Lower leg skin (tissue), 4 donors: ENCODE measurements at regions not wholly inside any gene's neighbourhood (a gene's known extent, or its start where the extent isn't known, plus 50 kb on each side); places are given as distances from the start of the nearest gene placed in this dataset.
"Not testable (repeated sequence)": the region's sequence is repeated elsewhere in the genome, so short reads cannot be mapped to it uniquely, and the experiment has no call there.

Source experiments
- DNase-seq, 2 donors: peaks; one replicate each; pipeline ENCODE4 v3.0.0-alpha.2; 2019; ENCODE audit warnings: low spot score in 2 of 2
- H3K4me3 ChIP-seq: fragments of 200-600 bp; sonication (generic); 2 replicates; pipeline ENCODE4 v1.5.1; 2017; ENCODE audit warnings: mild to moderate bottlenecking, low read depth; ENCODE audit not compliant: poor library complexity, severe bottlenecking
- POLR2A ChIP-seq, 2 donors: fragments of 450-650 bp; IDR thresholded peaks; one replicate each; pipeline ENCODE4 v1.6.1; 2016 to 2017; ENCODE audit warnings: antibody characterized with exemption in 2 of 2, mild to moderate bottlenecking in 1 of 2, moderate library complexity in 1 of 2
- WGBS, 2 donors: methylation state at CpG; one replicate each; pipeline ENCODE4 v1.1.5; 2018; 5-methylcytosine and 5-hydroxymethylcytosine counted together
- intact Hi-C: fragments of 100-400 bp; cut with DNase I; formaldehyde crosslinking; loops from one replicate; pipeline ENCODE4 v1.15.0; 2023; ENCODE audit warnings: low total_unique reads
- TF ChIP-seq, protein P1 (sequence below), 3 donors: fragments of 450-650 bp; IDR thresholded peaks; one replicate each; pipeline ENCODE4 v1.5.1; 2016; ENCODE audit warnings: antibody characterized with exemption in 3 of 3, mild to moderate bottlenecking in 3 of 3, moderate library complexity in 2 of 3

DNA sequence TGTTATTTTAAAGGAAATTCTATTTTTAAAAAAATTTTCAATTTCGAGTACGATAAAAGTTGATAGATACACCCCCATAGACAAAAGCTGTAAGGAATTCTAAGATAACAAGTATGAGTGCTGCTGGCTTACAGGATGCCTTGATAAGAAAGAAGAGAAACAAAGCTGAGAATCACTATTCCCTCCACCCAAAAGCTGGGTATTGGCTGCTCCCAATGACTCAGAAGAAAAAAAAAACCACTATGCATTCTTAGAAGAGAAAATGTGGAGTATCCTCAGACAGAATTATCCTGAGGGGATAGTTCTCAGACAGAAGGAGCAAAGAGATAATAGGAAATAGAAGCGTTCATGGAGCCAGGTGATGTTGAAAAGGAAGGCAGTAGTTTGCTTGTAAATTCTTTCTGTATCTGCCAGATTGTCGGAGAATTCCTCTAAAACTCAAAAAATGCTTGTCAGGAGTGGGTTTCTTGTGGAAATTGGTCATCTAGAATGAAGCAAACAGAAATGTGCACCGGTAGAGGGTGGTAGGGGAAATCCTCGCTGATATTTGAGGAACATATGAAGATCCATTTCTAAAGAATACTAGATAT, 217.5 kb upstream of the ADAMTS3 start:
- intact Hi-C loops: no loop called here
- DNase-seq: no peak
- no peak for TF ChIP-seq POLR2A (IDR thresholded peaks at IDR 0.05)
- TF ChIP-seq, protein P1, sequence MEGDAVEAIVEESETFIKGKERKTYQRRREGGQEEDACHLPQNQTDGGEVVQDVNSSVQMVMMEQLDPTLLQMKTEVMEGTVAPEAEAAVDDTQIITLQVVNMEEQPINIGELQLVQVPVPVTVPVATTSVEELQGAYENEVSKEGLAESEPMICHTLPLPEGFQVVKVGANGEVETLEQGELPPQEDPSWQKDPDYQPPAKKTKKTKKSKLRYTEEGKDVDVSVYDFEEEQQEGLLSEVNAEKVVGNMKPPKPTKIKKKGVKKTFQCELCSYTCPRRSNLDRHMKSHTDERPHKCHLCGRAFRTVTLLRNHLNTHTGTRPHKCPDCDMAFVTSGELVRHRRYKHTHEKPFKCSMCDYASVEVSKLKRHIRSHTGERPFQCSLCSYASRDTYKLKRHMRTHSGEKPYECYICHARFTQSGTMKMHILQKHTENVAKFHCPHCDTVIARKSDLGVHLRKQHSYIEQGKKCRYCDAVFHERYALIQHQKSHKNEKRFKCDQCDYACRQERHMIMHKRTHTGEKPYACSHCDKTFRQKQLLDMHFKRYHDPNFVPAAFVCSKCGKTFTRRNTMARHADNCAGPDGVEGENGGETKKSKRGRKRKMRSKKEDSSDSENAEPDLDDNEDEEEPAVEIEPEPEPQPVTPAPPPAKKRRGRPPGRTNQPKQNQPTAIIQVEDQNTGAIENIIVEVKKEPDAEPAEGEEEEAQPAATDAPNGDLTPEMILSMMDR (IDR thresholded peaks at IDR 0.05): no peak
- no peak overlapping the region for H3K4me3 ChIP-seq
- WGBS, 2 donors: 76 to 82% methylated on average over 6 of the region's 6 CpGs

DNA sequence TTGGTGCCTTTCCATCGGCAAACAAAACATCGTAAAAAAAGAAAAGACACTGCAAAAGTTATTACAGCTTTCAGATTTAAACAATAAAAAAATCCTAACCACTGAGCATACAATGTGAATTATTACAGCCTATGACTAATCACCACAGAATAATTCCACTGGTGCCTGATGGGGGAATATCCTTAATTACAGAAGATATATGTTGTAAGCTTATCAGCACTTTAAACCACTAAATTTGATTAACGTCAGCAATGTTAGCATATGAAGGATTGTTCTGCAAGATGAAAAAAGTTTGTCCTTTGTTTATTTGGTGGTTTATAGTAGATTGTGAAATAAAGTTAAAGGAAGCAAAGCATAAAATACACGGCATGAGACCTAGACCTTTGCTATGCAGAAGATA, 210.2 kb upstream of the ADAMTS3 start:
- intact Hi-C loops: no loop called here
- H3K4me3 ChIP-seq: no peak overlapping the region
- 51% methylated on average over 4 of the region's 4 CpGs for WGBS, 2 donors
- DNase-seq: no peak
- no peak for TF ChIP-seq POLR2A (IDR thresholded peaks at IDR 0.05)
- TF ChIP-seq, protein P1 (IDR thresholded peaks at IDR 0.05): no peak

DNA sequence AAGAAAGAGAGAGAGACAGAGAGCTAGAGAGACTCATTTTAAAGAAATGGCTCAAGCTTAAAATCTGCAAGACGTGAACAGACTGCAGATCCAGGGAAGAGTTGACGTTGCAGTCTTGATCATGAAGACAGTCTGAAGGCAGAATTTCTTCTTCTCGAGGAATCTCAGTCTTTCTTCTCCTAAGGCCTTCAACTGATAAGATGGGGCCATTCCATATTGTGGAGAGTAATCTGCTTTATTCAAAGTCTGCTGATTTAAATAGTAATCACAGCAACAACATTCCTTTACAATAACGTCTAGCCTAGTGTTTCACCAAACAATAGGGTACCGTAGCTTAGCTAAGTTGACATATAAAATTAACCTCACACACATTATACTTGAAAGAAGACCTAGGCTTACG, 208.4 kb upstream of the ADAMTS3 start:
- no peak for DNase-seq
- TF ChIP-seq, protein P1 (IDR thresholded peaks at IDR 0.05): no peak
- no peak for TF ChIP-seq POLR2A (IDR thresholded peaks at IDR 0.05)
- intact Hi-C loops: no loop called here
- WGBS, 2 donors: 85 to 86% methylated on average over 6 of the region's 6 CpGs
- no peak overlapping the region for H3K4me3 ChIP-seq

DNA sequence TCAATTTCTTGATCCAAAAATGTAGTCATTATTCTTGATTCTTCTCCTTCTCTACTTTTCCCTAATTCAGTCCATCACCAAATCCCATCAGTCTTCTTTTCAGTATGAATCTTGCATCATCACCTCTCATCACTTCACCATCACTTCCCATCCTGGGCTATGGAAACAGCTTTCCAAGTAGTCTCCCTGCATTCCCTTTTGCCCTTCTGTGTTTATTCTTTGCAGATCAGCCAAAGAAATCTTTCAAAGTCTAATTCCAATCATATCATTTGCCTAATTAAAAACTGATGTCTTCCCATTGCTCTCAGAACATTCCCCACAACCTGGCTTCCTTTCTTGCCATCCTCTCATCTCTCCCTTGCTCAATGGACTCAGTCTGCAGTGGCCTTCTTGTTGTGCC, 201.7 kb upstream of the ADAMTS3 start:
- DNase-seq: no peak
- H3K4me3 ChIP-seq: no peak overlapping the region
- TF ChIP-seq, protein P1 (IDR thresholded peaks at IDR 0.05): no peak
- intact Hi-C loops: no loop called here

DNA sequence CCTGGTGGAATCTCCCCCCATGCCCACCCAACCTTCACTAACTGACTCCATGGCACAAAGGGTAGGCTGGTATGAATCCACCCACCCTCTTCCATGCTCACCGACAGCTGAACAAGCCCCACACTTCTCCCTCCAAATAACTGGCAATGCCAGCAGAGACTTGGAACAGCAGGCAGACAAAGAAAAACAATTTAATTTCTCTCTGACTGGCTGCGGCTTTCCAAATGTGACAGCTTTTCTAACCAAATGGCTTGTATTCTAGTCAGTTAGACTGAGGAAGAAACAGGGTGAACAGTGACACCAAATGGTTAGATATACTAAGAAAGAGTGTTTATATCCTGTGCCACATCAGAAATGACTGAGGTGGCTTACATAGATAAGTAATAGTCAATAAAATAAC, 199.3 kb upstream of the ADAMTS3 start:
- no peak for DNase-seq
- no peak for TF ChIP-seq POLR2A (IDR thresholded peaks at IDR 0.05)
- TF ChIP-seq, protein P1 (IDR thresholded peaks at IDR 0.05): no peak
- H3K4me3 ChIP-seq: no peak overlapping the region
- 54 to 56% methylated on average over 2 of the region's 2 CpGs for WGBS, 2 donors
- intact Hi-C loops: no loop called here

DNA sequence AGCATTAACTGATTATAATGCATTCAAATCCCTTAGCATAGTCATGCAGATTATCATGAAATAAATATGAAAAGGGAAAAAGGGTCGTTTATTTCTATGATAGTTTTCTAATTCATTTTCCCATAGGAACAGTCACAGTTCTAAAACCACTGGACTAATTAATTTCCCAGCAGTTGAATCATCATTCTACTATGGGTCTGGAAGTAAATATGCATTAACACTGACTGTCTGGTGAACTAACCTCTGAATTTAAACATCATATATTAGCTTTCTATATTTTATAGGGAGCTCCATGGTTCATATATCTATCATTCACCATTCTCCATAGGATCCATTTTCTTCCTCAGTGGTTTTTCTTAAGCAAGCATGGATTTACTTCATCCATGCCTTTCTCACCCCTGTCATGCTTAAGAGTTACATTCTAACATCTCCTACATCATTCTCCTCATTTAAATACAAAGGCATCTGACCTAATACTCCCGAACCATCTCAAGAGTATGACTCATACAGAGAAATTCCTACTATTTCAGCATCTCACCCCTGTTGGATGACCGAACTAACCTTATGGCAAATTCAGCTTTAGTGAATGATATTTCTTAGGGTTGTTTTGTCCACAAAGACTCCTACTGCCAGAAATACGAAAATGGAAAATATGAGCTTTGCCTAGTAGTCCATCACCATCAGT, 198.7 kb upstream of the ADAMTS3 start:
- no peak overlapping the region for H3K4me3 ChIP-seq
- DNase-seq: no peak
- TF ChIP-seq, protein P1 (IDR thresholded peaks at IDR 0.05): no peak
- no peak for TF ChIP-seq POLR2A (IDR thresholded peaks at IDR 0.05)
- WGBS, 2 donors: 44 to 54% methylated on average over 4 of the region's 4 CpGs
- intact Hi-C loops: no loop called here

DNA sequence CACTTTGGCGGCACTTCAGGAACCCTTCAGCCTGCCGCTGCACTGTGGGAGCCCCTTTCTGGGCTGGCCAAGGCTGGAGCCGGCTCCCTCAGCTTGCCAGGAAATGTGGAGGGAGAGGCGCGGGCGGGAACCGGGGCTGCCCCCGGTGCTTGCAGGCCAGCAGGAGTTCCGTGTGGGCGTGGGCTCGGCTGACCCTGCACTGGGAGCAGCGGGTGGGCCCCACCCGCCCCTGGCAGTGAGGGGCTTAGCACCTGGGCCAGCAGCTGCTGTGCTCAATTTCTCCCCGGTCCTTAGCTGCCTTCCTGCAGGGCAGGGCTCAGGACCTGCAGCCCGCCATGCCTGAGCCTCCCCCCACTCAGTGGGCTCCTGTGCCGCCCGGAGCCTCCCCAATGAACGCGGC, 196.8 kb upstream of the ADAMTS3 start:
- H3K4me3 ChIP-seq, DNase-seq, intact Hi-C loops: not testable (repeated sequence)
- WGBS, 2 donors: 96 to 97% methylated on average over 3 to 17 of the region's 19 CpGs
